ENCODE measurements at regions not wholly inside any gene's neighbourhood (a gene's known extent, or its start where the extent isn't known, plus 50 kb on each side); places are given as distances from the start of the nearest gene placed in this dataset.

DNA sequence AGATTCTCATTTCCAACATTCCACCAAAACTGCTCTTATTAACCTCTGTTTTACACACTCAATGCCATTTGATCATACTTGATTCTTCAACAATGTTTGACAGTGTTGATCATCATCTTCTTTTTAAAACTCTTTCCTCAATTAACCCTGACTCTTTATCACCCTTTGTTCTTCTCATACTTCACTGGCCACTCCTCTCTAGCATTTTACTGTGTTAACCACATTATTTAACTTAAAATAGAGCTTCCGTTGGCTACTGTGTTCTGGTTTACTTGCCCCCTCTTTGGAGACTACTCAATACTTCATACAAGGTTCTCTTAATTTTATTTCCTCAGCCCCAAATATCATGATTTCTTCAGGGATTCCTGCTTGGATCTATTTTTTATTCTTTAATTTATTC, 121.1 kb upstream of the SPRY2 start:
- no peak for TF ChIP-seq POLR2AphosphoS5 (IDR thresholded peaks at IDR 0.05; ENCODE audit: low read length)
- TF ChIP-seq, protein P1, sequence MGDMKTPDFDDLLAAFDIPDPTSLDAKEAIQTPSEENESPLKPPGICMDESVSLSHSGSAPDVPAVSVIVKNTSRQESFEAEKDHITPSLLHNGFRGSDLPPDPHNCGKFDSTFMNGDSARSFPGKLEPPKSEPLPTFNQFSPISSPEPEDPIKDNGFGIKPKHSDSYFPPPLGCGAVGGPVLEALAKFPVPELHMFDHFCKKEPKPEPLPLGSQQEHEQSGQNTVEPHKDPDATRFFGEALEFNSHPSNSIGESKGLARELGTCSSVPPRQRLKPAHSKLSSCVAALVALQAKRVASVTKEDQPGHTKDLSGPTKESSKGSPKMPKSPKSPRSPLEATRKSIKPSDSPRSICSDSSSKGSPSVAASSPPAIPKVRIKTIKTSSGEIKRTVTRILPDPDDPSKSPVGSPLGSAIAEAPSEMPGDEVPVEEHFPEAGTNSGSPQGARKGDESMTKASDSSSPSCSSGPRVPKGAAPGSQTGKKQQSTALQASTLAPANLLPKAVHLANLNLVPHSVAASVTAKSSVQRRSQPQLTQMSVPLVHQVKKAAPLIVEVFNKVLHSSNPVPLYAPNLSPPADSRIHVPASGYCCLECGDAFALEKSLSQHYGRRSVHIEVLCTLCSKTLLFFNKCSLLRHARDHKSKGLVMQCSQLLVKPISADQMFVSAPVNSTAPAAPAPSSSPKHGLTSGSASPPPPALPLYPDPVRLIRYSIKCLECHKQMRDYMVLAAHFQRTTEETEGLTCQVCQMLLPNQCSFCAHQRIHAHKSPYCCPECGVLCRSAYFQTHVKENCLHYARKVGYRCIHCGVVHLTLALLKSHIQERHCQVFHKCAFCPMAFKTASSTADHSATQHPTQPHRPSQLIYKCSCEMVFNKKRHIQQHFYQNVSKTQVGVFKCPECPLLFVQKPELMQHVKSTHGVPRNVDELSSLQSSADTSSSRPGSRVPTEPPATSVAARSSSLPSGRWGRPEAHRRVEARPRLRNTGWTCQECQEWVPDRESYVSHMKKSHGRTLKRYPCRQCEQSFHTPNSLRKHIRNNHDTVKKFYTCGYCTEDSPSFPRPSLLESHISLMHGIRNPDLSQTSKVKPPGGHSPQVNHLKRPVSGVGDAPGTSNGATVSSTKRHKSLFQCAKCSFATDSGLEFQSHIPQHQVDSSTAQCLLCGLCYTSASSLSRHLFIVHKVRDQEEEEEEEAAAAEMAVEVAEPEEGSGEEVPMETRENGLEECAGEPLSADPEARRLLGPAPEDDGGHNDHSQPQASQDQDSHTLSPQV (IDR thresholded peaks at IDR 0.05) = no peak
- no peak for TF ChIP-seq JUND (IDR thresholded peaks at IDR 0.05; ENCODE audit: low read depth, low read length)
- TF ChIP-seq EP300 (IDR thresholded peaks at IDR 0.05; ENCODE audit: borderline replicate concordance in 1 of 2, control insufficient read depth in 1 of 2, low read depth in 2 of 2, low read length in 2 of 2) = no peak
- no peak for TF ChIP-seq CREB1 (IDR thresholded peaks at IDR 0.05; ENCODE audit: low read depth)
- no peak for TF ChIP-seq NFXL1 (IDR thresholded peaks at IDR 0.05; ENCODE audit: borderline replicate concordance)
- no peak for TF ChIP-seq EZH2 (IDR thresholded peaks at IDR 0.05; ENCODE audit: borderline replicate concordance, control insufficient read depth, low read depth, low read length)
- no peak for TF ChIP-seq ESRRA (IDR thresholded peaks at IDR 0.05; ENCODE audit: low read length)

Measured in GM12878 (cell line).